Hematopoietic multipotent progenitor cell treated with erythropoietin and hydrocortisone succinate and interleukin-3 and kit ligand, for 17 days (in vitro differentiated cells): ENCODE measurements at regions not wholly inside any gene's neighbourhood (a gene's known extent, or its start where the extent isn't known, plus 50 kb on each side); places are given as distances from the start of the nearest gene placed in this dataset.
"Not testable (repeated sequence)": the region's sequence is repeated elsewhere in the genome, so short reads cannot be mapped to it uniquely, and the experiment has no call there.

Experiments used
- DNase-seq: peaks from one replicate; pipeline ENCODE4 v3.0.0-alpha.2; 2015; ENCODE audit warnings: low spot score

GRCh38 chr1:195748969-195749368 lies 859.3 kb downstream of the KCNT2 start:
- DNase-seq = no peak

- no peak for DNase-seq
These were observed 862.8 kb downstream of the KCNT2 start for GRCh38 chr1:195745189-195746010.

- DNase-seq = no peak
These were observed 864.0 kb downstream of the KCNT2 start for GRCh38 chr1:195744256-195744655.

GRCh38 chr1:195740862-195741261 lies 867.4 kb downstream of the KCNT2 start:
- no peak for DNase-seq

DNA sequence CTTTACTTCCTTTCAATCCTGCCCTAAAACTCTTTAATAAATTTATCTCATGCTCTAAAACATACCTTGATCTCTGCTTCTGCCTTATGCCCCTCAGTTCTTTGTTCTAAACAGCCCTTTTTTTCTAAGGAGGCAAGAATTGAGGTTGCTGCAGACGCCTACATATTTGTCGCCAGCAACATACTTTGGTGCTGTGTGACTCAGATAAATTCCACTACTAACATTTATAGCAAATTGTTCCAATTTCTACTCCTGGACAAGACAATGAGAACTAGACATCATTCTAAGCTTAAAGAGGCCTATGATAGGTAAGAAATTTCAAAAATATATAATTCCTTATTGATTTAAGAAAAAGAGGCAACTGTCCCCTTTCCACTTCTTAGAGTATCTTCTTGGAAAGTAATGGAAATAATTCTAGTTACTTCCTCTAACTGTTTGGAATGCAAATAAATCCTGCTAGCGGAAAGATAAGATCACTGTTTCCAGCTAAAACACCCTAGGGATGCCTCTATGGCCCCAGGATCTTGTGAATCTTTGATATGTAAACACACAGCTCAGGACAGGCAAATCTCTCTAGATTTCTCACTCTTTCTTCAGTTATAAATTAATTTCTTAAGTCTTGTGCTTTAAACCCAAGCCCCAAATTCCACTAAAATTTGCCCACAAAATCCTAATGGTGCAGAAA lies 869.1 kb downstream of the KCNT2 start:
- no peak for DNase-seq

GRCh38 chr1:195735140-195735539 lies 873.1 kb downstream of the KCNT2 start:
- DNase-seq = no peak

GRCh38 chr1:195733826-195734225 lies 874.4 kb downstream of the KCNT2 start:
- no peak for DNase-seq

DNA sequence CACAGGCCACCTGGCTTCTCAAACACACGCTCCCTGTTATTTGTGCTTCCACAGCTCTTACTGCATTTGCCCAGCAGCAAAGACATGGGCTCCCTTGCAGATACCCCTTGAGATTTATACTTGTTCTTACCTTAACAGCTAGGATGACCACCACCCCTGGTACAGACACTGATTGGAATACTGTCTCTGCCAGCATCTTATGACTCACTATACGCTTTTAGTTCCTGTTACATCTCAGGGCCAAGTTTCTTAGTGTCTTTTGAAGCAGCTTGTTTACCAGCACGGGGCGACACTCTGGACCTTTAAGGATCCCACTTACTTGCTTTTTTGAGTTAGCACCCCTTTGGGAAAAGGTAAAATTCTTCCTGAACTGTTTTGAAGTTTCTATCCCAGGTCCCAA lies 874.8 kb downstream of the KCNT2 start:
- DNase-seq = no peak

- no peak for DNase-seq
These were observed 876.9 kb downstream of the KCNT2 start for GRCh38 chr1:195731385-195731784.

DNA sequence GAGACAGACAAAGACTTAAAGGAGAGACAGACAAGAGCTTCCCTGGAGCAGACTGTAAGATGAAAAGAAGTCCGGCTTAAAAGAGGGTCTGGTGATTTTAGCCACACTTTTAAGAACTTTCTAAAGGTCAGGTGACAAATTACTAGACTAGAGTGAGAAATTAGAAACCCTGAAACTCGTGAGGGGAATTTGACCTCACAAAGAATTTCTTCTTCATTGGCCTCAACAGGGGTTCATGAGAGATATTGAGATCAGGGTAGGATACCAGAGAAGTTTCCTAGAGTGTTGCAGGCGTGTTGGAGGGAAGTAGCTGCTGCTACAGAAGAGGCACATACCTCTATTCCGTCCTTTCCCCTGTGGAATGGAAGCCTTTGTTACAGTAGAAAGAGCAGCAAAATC lies 884.4 kb downstream of the KCNT2 start:
- DNase-seq = no peak

GRCh38 chr1:195722852-195723795 lies 885.1 kb downstream of the KCNT2 start:
- DNase-seq = not testable (repeated sequence)

- not testable (repeated sequence) for DNase-seq
These were observed 886.1 kb downstream of the KCNT2 start for GRCh38 chr1:195722146-195722545.

- no peak for DNase-seq
These were observed 886.8 kb downstream of the KCNT2 start for GRCh38 chr1:195721210-195721971.

- no peak for DNase-seq
These were observed 890.6 kb downstream of the KCNT2 start for GRCh38 chr1:195717651-195718050.

DNA sequence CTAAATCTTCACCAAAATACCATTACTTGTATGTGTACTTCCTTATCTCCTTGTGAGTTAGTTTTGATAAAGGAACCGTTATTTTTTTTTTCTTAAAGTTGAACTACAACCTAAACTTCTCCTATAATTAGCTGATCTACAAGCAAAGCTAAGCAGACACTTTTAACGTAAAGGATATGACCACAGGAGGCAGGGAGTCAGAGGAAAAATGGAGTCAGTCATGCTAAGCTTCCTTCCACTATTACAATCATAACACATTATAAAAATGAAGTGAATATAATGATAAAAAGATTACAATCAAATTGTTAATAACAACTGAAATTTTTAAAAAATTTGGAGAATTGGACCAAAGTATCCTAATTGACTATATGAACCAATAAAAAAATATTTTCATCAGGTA lies 892.6 kb downstream of the KCNT2 start:
- no peak for DNase-seq

DNA sequence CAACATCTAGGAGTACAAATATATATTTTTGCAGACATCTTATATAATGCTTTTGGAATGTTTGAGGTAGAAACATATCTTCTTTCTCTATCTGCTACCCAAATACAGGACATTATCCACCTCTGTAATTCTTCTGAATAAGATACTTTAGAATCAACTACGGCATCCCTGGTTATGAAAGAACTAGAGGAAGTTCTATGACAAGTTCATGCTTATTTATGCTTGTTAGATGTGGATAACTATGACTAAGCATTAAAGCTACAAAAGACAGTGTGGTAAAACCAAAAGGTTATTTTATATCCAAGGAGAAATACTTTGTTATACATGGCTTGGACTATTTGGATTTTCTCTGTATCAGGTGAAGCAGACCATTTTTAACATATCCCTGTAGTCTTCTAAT lies 894.0 kb downstream of the KCNT2 start:
- DNase-seq = no peak

GRCh38 chr1:195709821-195710220 lies 898.4 kb downstream of the KCNT2 start:
- no peak for DNase-seq

GRCh38 chr1:195704028-195704427 lies 904.2 kb downstream of the KCNT2 start:
- no peak for DNase-seq

DNA sequence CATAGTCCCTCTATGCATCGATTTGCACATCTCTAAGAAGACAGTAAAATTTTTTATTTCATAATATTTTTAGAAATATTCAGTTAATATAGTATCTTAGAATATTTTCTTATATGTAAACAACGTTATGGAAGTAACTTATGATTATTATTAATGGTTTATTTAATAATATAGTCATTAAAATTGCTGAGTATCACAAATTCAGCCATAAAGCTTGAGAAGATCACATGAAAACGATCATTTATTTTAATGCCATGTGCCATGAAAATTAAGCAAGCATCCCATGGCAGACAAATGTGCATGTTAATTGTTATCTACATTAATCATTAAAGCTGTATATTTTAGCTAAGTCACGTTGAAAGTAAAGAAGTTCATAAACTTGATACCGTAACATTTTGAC lies 907.1 kb downstream of the KCNT2 start:
- DNase-seq = no peak

GRCh38 chr1:195697130-195697529 lies 911.1 kb downstream of the KCNT2 start:
- DNase-seq = no peak

GRCh38 chr1:195686764-195687163 lies 921.5 kb downstream of the KCNT2 start:
- DNase-seq = no peak

- no peak for DNase-seq
These were observed 943.6 kb downstream of the KCNT2 start for GRCh38 chr1:195664628-195665027.
